ENCODE measurements at regions not wholly inside any gene's neighbourhood (a gene's known extent, or its start where the extent isn't known, plus 50 kb on each side); places are given as distances from the start of the nearest gene placed in this dataset.

DNA sequence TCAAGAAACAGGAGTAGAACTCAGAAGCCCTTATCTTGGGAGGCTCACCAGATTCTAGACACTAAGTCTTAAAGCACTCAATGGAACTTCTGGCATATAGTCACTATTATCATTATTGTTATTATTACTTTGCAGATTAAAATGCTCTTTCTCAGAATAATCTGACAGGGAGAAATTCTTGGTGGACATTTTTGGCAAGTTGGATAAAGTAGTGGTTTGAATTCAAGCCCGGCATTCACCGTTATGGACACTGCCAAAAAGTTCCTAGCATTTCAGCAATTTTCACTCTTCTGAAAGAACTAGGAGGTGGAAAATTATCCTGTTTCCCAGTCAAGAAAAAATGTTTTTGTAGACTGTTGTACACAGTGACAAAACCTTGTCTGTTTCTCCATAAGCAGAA is 179.6 kb upstream of the ISX start:
- Mint-ChIP-seq H3K27me3 (ENCODE audit: insufficient read depth) (peaks cover 13% of the 10 kb centered on the region), H3K4me3 (no peak overlapping the region), H3K36me3 (ENCODE audit: low read depth) (peaks cover 8% of the 10 kb centered on the region), H3K27ac (no peak overlapping the region), H3K4me1 (no peaks in the 10 kb centered on the region), H3K9me3 (peaks cover 37% of the 10 kb centered on the region)
- Histone ChIP-seq H3K27me3 (ENCODE audit: control insufficient read depth, insufficient read depth, low read length, poor library complexity, severe bottlenecking) (no peaks in the 10 kb centered on the region), H3K36me3 (ENCODE audit: control insufficient read depth, insufficient read depth, low read length) (no peaks in the 10 kb centered on the region), H3K9me3 (ENCODE audit: control insufficient read depth, low read length) (peaks cover 29% of the 10 kb centered on the region), H3K9ac (ENCODE audit: extremely low read depth, low read length, poor library complexity, severe bottlenecking) (no peak overlapping the region), H3K4me1 (ENCODE audit: control insufficient read depth, insufficient read depth, low read length) (no peaks in the 10 kb centered on the region), H3K4me3 (ENCODE audit: low read length) (no peak overlapping the region), H3K27ac (ENCODE audit: low read depth, low read length) (no peak overlapping the region)
- TF ChIP-seq, protein P1, sequence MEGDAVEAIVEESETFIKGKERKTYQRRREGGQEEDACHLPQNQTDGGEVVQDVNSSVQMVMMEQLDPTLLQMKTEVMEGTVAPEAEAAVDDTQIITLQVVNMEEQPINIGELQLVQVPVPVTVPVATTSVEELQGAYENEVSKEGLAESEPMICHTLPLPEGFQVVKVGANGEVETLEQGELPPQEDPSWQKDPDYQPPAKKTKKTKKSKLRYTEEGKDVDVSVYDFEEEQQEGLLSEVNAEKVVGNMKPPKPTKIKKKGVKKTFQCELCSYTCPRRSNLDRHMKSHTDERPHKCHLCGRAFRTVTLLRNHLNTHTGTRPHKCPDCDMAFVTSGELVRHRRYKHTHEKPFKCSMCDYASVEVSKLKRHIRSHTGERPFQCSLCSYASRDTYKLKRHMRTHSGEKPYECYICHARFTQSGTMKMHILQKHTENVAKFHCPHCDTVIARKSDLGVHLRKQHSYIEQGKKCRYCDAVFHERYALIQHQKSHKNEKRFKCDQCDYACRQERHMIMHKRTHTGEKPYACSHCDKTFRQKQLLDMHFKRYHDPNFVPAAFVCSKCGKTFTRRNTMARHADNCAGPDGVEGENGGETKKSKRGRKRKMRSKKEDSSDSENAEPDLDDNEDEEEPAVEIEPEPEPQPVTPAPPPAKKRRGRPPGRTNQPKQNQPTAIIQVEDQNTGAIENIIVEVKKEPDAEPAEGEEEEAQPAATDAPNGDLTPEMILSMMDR (conservative IDR thresholded peaks at IDR 0.05), result no peak
- no peak for DNase-seq
- whole genome bisulfite sequencing, 2 experiments (ENCODE audit: insufficient coverage in 1 of 2, insufficient read length in 1 of 2), result 100% methylated on average over 2 of the region's 2 CpGs; no CpG with 5 or more reads in 1 of the 2 experiments

GRCh38 chr22:34886812-34887211 is 179.1 kb upstream of the ISX start:
- no peaks in the 10 kb centered on the region for H3K4me1 ChIP-seq (ENCODE audit: control insufficient read depth, insufficient read depth, low read length)
- Mint-ChIP-seq H3K27me3 (ENCODE audit: insufficient read depth) (peaks cover 13% of the 10 kb centered on the region), H3K4me1 (no peaks in the 10 kb centered on the region), H3K4me3 (no peak overlapping the region), H3K36me3 (ENCODE audit: low read depth) (peaks cover 8% of the 10 kb centered on the region), H3K27ac (no peak overlapping the region), H3K9me3 (peaks cover 37% of the 10 kb centered on the region)
- H3K4me3 ChIP-seq (ENCODE audit: low read length), result no peak overlapping the region
- no peak overlapping the region for H3K9ac ChIP-seq (ENCODE audit: extremely low read depth, low read length, poor library complexity, severe bottlenecking)
- WGBS, 2 experiments (ENCODE audit: insufficient coverage in 1 of 2, insufficient read length in 1 of 2), result 100% methylated on average over 1 of the region's 1 CpG; no CpG with 5 or more reads in 1 of the 2 experiments
- H3K9me3 ChIP-seq (ENCODE audit: control insufficient read depth, low read length), result peaks cover 30% of the 10 kb centered on the region
- no peaks in the 10 kb centered on the region for H3K27me3 ChIP-seq (ENCODE audit: control insufficient read depth, insufficient read depth, low read length, poor library complexity, severe bottlenecking)
- DNase-seq, result no peak
- TF ChIP-seq, protein P1 (conservative IDR thresholded peaks at IDR 0.05), result no peak
- no peaks in the 10 kb centered on the region for H3K36me3 ChIP-seq (ENCODE audit: control insufficient read depth, insufficient read depth, low read length)
- H3K27ac ChIP-seq (ENCODE audit: low read depth, low read length), result no peak overlapping the region

- Histone ChIP-seq H3K4me1 (ENCODE audit: control insufficient read depth, insufficient read depth, low read length) (peaks cover 5% of the 10 kb centered on the region), H3K36me3 (ENCODE audit: control insufficient read depth, insufficient read depth, low read length) (no peaks in the 10 kb centered on the region), H3K4me3 (ENCODE audit: low read length) (no peak overlapping the region), H3K9me3 (ENCODE audit: control insufficient read depth, low read length) (no peaks in the 10 kb centered on the region), H3K27ac (ENCODE audit: low read depth, low read length) (no peak overlapping the region), H3K27me3 (ENCODE audit: control insufficient read depth, insufficient read depth, low read length, poor library complexity, severe bottlenecking) (no peaks in the 10 kb centered on the region), H3K9ac (ENCODE audit: extremely low read depth, low read length, poor library complexity, severe bottlenecking) (no peak overlapping the region)
- H3K27ac Mint-ChIP-seq, result no peak overlapping the region
- TF ChIP-seq, protein P1 (conservative IDR thresholded peaks at IDR 0.05), result no peak
- H3K27me3 Mint-ChIP-seq (ENCODE audit: insufficient read depth), result peaks cover 10% of the 10 kb centered on the region
- H3K4me1 Mint-ChIP-seq, result no peaks in the 10 kb centered on the region
- no peak overlapping the region for H3K4me3 Mint-ChIP-seq
- H3K36me3 Mint-ChIP-seq (ENCODE audit: low read depth), result no peaks in the 10 kb centered on the region
- H3K9me3 Mint-ChIP-seq, result peaks cover 2% of the 10 kb centered on the region
- no peak for DNase-seq
- WGBS, 2 experiments (ENCODE audit: insufficient coverage in 1 of 2, insufficient read length in 1 of 2), result 100% methylated on average over 1 of the region's 1 CpG; no CpG with 5 or more reads in 1 of the 2 experiments
Observed at GRCh38 chr22:34897126-34897525, 168.8 kb upstream of the ISX start.
